ENCODE measurements at regions not wholly inside any gene's neighbourhood (a gene's known extent, or its start where the extent isn't known, plus 50 kb on each side); places are given as distances from the start of the nearest gene placed in this dataset.

- Histone ChIP-seq H3K36me3 (ENCODE audit: low read depth, missing control alignments) (no peaks in the 10 kb centered on the region), H3K27ac (no peak overlapping the region), H3K9me3 (no peaks in the 10 kb centered on the region), H3K27me3 (no peaks in the 10 kb centered on the region), H3K4me1 (no peaks in the 10 kb centered on the region), H3K4me3 (no peak overlapping the region)
- TF ChIP-seq POLR2A (IDR thresholded peaks at IDR 0.05): no peak
- TF ChIP-seq CTCF (IDR thresholded peaks at IDR 0.05): no peak
- 84 to 94% methylated on average over 3 of the region's 3 CpGs for WGBS, 2 donors
- no peak for DNase-seq
- intact Hi-C loops (cut with DNase I; ENCODE audit: low total_unique reads): no loop called here
Observed at GRCh38 chr2:23153484-23153883, 231.5 kb upstream of the KLHL29 start.

- Histone ChIP-seq H3K27me3 (no peaks in the 10 kb centered on the region), H3K4me1 (no peaks in the 10 kb centered on the region), H3K9me3 (no peaks in the 10 kb centered on the region), H3K4me3 (no peak overlapping the region), H3K27ac (no peak overlapping the region), H3K36me3 (ENCODE audit: low read depth, missing control alignments) (no peaks in the 10 kb centered on the region)
- WGBS, 2 donors: 93 to 95% methylated on average over 4 of the region's 4 CpGs
- intact Hi-C loops (cut with DNase I; ENCODE audit: low total_unique reads): no loop called here
- TF ChIP-seq POLR2A (IDR thresholded peaks at IDR 0.05): no peak
- no peak for TF ChIP-seq CTCF (IDR thresholded peaks at IDR 0.05)
- no peak for DNase-seq
Observed at GRCh38 chr2:23155022-23155421, 230.0 kb upstream of the KLHL29 start.

- H3K4me3 ChIP-seq: no peak overlapping the region
- no peaks in the 10 kb centered on the region for H3K9me3 ChIP-seq
- H3K27me3 ChIP-seq: no peaks in the 10 kb centered on the region
- H3K4me1 ChIP-seq: no peaks in the 10 kb centered on the region
- no peaks in the 10 kb centered on the region for H3K36me3 ChIP-seq (ENCODE audit: low read depth, missing control alignments)
- no peak for DNase-seq
- TF ChIP-seq CTCF (IDR thresholded peaks at IDR 0.05) (no peak), POLR2A (IDR thresholded peaks at IDR 0.05) (no peak)
- intact Hi-C loops (cut with DNase I; ENCODE audit: low total_unique reads): no loop called here
- H3K27ac ChIP-seq: no peak overlapping the region
Observed at GRCh38 chr2:23157812-23158211, 227.2 kb upstream of the KLHL29 start.

DNA sequence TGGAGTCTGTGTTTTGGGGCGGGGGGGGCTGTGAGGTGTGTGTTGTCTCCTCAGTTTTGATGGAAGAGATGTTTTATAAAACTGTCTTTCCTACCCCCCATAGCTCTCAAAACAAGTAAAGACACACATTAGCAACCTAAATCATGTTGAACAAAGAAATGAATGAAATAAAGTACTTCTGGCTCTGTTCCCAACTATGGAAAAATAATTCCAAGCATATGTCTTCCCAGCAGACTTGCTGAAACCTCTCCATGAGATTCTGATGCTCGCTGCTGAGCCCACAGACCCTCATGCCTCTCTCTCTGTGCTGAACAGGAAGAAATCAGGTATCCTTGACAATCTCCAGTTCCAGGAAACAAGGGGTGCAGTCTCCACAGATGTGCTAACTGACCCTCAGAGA, 226.7 kb upstream of the KLHL29 start:
- no peak overlapping the region for H3K27ac ChIP-seq
- no peaks in the 10 kb centered on the region for H3K36me3 ChIP-seq (ENCODE audit: low read depth, missing control alignments)
- no peaks in the 10 kb centered on the region for H3K4me1 ChIP-seq
- no peak for DNase-seq
- no peaks in the 10 kb centered on the region for H3K27me3 ChIP-seq
- WGBS, 2 donors: 56 to 72% methylated on average over 2 of the region's 2 CpGs
- intact Hi-C loops (cut with DNase I; ENCODE audit: low total_unique reads): no loop called here
- no peak overlapping the region for H3K4me3 ChIP-seq
- TF ChIP-seq CTCF (IDR thresholded peaks at IDR 0.05) (no peak), POLR2A (IDR thresholded peaks at IDR 0.05) (no peak)
- H3K9me3 ChIP-seq: no peaks in the 10 kb centered on the region

GRCh38 chr2:23159746-23160405, 225.1 kb upstream of the KLHL29 start:
- H3K36me3 ChIP-seq (ENCODE audit: low read depth, missing control alignments): no peaks in the 10 kb centered on the region
- intact Hi-C loops (cut with DNase I; ENCODE audit: low total_unique reads): no loop called here
- 73 to 77% methylated on average over 5 of the region's 5 CpGs for WGBS, 2 donors
- no peak for DNase-seq
- H3K9me3 ChIP-seq: no peaks in the 10 kb centered on the region
- H3K4me1 ChIP-seq: no peaks in the 10 kb centered on the region
- TF ChIP-seq POLR2A (IDR thresholded peaks at IDR 0.05): no peak
- TF ChIP-seq CTCF (IDR thresholded peaks at IDR 0.05): no peak
- no peak overlapping the region for H3K27ac ChIP-seq
- H3K4me3 ChIP-seq: no peak overlapping the region
- no peaks in the 10 kb centered on the region for H3K27me3 ChIP-seq

Data from testis (tissue), 2 donors.